ENCODE measurements at regions not wholly inside any gene's neighbourhood (a gene's known extent, or its start where the extent isn't known, plus 50 kb on each side); places are given as distances from the start of the nearest gene placed in this dataset.

DNA sequence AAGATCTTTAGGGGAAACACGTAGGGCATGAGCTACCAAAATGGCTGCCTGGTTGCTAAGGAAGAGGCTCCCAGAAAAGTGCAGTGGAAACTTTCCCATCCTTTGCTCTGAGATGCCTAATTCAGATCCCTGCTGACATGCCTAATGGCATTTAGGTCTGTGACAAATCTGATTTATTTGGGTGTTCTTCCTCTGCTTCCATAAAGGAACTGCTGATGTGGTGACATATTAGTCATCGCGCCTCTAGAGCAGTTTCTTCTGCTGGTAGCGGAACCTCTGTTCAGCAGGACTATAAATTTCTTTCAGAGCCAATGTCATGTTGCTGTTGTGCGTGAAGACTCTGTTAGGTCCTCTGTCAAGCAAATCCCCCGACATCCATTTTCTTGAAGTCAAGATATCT lies 310.0 kb downstream of the PDHA2 start:
- no peaks in the 10 kb centered on the region for H3K36me3 ChIP-seq
- H3K4me3 ChIP-seq (ENCODE audit: low read depth, low read length) = no peak overlapping the region
- no peak for DNase-seq
- TF ChIP-seq CTCF (IDR thresholded peaks at IDR 0.05; ENCODE audit: low read depth, low read length) = no peak
- no peaks in the 10 kb centered on the region for H3K9me3 ChIP-seq (ENCODE audit: severe bottlenecking)
- H3K27me3 ChIP-seq (ENCODE audit: insufficient read depth, low read depth, severe bottlenecking) = no peaks in the 10 kb centered on the region
- no peak overlapping the region for H3K27ac ChIP-seq

DNA sequence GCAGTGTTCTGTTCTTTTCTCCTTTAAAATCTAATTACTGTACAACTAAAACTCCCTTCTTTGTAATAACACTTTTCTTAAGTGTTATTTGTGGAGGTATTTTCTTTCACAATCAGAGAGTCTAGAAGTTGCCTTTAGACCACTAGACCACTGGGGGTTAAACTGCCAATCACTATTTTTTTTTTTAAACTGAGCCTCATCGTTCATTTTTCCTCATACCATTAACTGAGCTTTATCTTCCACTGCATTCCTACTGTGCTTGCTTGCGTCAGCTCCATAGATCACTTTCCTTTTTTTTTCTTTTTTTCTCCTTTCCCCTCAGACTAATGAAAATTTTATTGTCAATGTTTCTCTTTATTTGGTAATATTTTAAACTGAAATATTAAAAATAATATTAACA lies 310.6 kb downstream of the PDHA2 start:
- H3K27ac ChIP-seq = no peak overlapping the region
- no peaks in the 10 kb centered on the region for H3K27me3 ChIP-seq (ENCODE audit: insufficient read depth, low read depth, severe bottlenecking)
- H3K36me3 ChIP-seq = no peaks in the 10 kb centered on the region
- no peaks in the 10 kb centered on the region for H3K9me3 ChIP-seq (ENCODE audit: severe bottlenecking)
- DNase-seq = no peak
- no peak for TF ChIP-seq CTCF (IDR thresholded peaks at IDR 0.05; ENCODE audit: low read depth, low read length)
- no peak overlapping the region for H3K4me3 ChIP-seq (ENCODE audit: low read depth, low read length)

DNA sequence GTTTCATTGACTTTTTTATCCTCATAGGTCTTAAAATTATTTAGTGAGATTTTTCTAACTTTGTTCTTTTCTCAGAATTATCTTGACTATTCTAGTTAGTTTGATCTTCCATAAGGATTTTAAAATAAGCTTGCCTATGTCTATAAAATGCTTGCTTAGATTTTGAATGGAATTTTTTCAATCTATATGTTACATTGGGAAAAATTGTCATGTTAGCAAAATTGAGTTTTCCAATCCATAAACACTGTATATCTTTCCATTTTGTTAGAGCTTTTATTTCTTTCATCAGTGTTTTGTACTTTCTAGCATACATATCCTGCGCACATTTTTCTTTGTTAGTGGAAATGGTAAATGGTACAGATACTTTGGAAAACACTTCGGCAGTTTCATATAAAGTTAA lies 312.9 kb downstream of the PDHA2 start:
- Histone ChIP-seq H3K27me3 (ENCODE audit: insufficient read depth, low read depth, severe bottlenecking) (no peaks in the 10 kb centered on the region), H3K36me3 (no peaks in the 10 kb centered on the region), H3K9me3 (ENCODE audit: severe bottlenecking) (no peaks in the 10 kb centered on the region), H3K27ac (no peak overlapping the region), H3K4me3 (ENCODE audit: low read depth, low read length) (no peak overlapping the region)
- no peak for TF ChIP-seq CTCF (IDR thresholded peaks at IDR 0.05; ENCODE audit: low read depth, low read length)
- no peak for DNase-seq

DNA sequence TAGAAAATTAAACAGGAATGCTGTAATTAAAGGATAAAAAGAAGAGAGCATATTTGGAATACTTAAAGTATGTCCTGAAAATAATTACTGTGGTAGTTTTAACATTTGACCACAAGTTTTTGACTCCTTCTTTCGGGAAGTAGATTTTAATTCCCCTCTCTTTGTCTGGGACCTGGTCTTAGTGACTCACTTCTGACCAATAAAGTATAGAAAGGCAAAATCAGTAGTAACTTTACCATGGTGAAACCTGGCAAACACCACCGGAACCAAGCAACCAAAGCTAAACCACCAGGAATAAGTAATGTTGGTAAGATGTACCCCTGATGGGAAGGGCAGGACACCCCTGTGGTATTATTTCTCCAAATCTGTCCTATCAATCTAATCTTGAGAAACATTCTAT lies 314.8 kb downstream of the PDHA2 start:
- DNase-seq = no peak
- no peak overlapping the region for H3K4me3 ChIP-seq (ENCODE audit: low read depth, low read length)
- no peaks in the 10 kb centered on the region for H3K9me3 ChIP-seq (ENCODE audit: severe bottlenecking)
- no peak for TF ChIP-seq CTCF (IDR thresholded peaks at IDR 0.05; ENCODE audit: low read depth, low read length)
- H3K36me3 ChIP-seq = no peaks in the 10 kb centered on the region
- no peaks in the 10 kb centered on the region for H3K27me3 ChIP-seq (ENCODE audit: insufficient read depth, low read depth, severe bottlenecking)
- H3K27ac ChIP-seq = no peak overlapping the region

- H3K36me3 ChIP-seq = no peaks in the 10 kb centered on the region
- no peak overlapping the region for H3K27ac ChIP-seq
- H3K27me3 ChIP-seq (ENCODE audit: insufficient read depth, low read depth, severe bottlenecking) = no peaks in the 10 kb centered on the region
- DNase-seq = no peak
- no peak for TF ChIP-seq CTCF (IDR thresholded peaks at IDR 0.05; ENCODE audit: low read depth, low read length)
- no peaks in the 10 kb centered on the region for H3K9me3 ChIP-seq (ENCODE audit: severe bottlenecking)
- H3K4me3 ChIP-seq (ENCODE audit: low read depth, low read length) = no peak overlapping the region
Observed at GRCh38 chr4:96162636-96163035, 322.7 kb downstream of the PDHA2 start.

- no peak for DNase-seq
Observed at GRCh38 chr4:96164814-96165351, 325.0 kb downstream of the PDHA2 start.

More at GRCh38 chr4:96164814-96165351, 325.0 kb downstream of the PDHA2 start:
- no peaks in the 10 kb centered on the region for H3K27me3 ChIP-seq (ENCODE audit: insufficient read depth, low read depth, severe bottlenecking)
- no peaks in the 10 kb centered on the region for H3K9me3 ChIP-seq (ENCODE audit: severe bottlenecking)
- no peak for TF ChIP-seq CTCF (IDR thresholded peaks at IDR 0.05; ENCODE audit: low read depth, low read length)
- H3K4me3 ChIP-seq (ENCODE audit: low read depth, low read length) = no peak overlapping the region
- no peaks in the 10 kb centered on the region for H3K36me3 ChIP-seq
- H3K27ac ChIP-seq = no peak overlapping the region

Data from WERI-Rb-1 (cell line).